Loucy (cell line): ENCODE measurements at regions not wholly inside any gene's neighbourhood (a gene's known extent, or its start where the extent isn't known, plus 50 kb on each side); places are given as distances from the start of the nearest gene placed in this dataset.

ENCODE experiments used
- H2AFZ ChIP-seq: fragments of 200-600 bp; sonication (generic); 2 replicates; pipeline ENCODE4 v1.6.0; 2016; ENCODE audit warnings: antibody characterized with exemption, mild to moderate bottlenecking, low read length, moderate library complexity
- H3F3A ChIP-seq: fragments of 200-600 bp; 2 replicates; pipeline ENCODE4 v1.6.0; 2016; ENCODE audit warnings: antibody characterized with exemption, low read depth, mild to moderate bottlenecking
- H3K27me3 ChIP-seq: fragments of 200-600 bp; sonication (generic); 2 replicates; pipeline ENCODE4 v1.6.1; 2014; ENCODE audit warnings: low read length, mild to moderate bottlenecking; ENCODE audit not compliant: insufficient read depth, poor library complexity, severe bottlenecking
- H3K36me3 ChIP-seq: fragments of 200-600 bp; sonication (generic); 2 replicates; pipeline ENCODE4 v1.6.1; 2016; ENCODE audit warnings: low read length; ENCODE audit not compliant: insufficient read depth
- H3K4me1 ChIP-seq: fragments of 200-600 bp; sonication (generic); 2 replicates; pipeline ENCODE4 v1.5.1; 2014; ENCODE audit warnings: low read length, mild to moderate bottlenecking; ENCODE audit not compliant: insufficient read depth, poor library complexity, severe bottlenecking
- H3K4me2 ChIP-seq: fragments of 200-600 bp; sonication (generic); 2 replicates; pipeline ENCODE4 v1.6.0; 2014; ENCODE audit warnings: antibody characterized with exemption, low read length, low read depth, mild to moderate bottlenecking; ENCODE audit not compliant: poor library complexity, severe bottlenecking
- H3K4me3 ChIP-seq: fragments of 200-600 bp; sonication (generic); 2 replicates; pipeline ENCODE4 v1.5.1; 2014; ENCODE audit warnings: low read length, mild to moderate bottlenecking, mixed read lengths; ENCODE audit not compliant: poor library complexity, severe bottlenecking
- H3K79me2 ChIP-seq: fragments of 200-600 bp; sonication (generic); 2 replicates; pipeline ENCODE4 v1.6.1; 2014; ENCODE audit warnings: low read length; ENCODE audit not compliant: insufficient read depth
- H3K9ac ChIP-seq: fragments of 200-600 bp; sonication (generic); 2 replicates; pipeline ENCODE4 v1.6.0; 2014; ENCODE audit warnings: mild to moderate bottlenecking, low read depth, low read length, moderate library complexity; ENCODE audit not compliant: poor library complexity, severe bottlenecking
- H3K9me2 ChIP-seq: fragments of 200-600 bp; sonication (generic); replicated peaks from 2 replicates; pipeline ENCODE4 v1.6.1; 2016; ENCODE audit warnings: low read depth, low read length, mixed read lengths
- H3K9me3 ChIP-seq: fragments of 200-600 bp; sonication (generic); 2 replicates; pipeline ENCODE4 v1.6.1; 2014; ENCODE audit warnings: mild to moderate bottlenecking, antibody characterized with exemption, low read length, low read depth; ENCODE audit not compliant: insufficient read depth
- H4K20me1 ChIP-seq: fragments of 200-600 bp; sonication (generic); 2 replicates; pipeline ENCODE4 v1.6.0; 2014; ENCODE audit warnings: antibody characterized with exemption, low read length, mild to moderate bottlenecking; ENCODE audit not compliant: insufficient read depth, poor library complexity, severe bottlenecking
- EZH2phosphoT487 ChIP-seq: fragments of 200-600 bp; IDR thresholded peaks from 2 replicates; pipeline ENCODE4 v1.6.1; 2018; ENCODE audit warnings: antibody characterized with exemption, mild to moderate bottlenecking, moderate library complexity, borderline replicate concordance
- TF ChIP-seq, protein P1 (sequence below): fragments of 200-600 bp; sonication (generic); conservative IDR thresholded peaks from 2 replicates; pipeline ENCODE4 v1.5.1; 2014; ENCODE audit warnings: mild to moderate bottlenecking, antibody characterized with exemption, low read length

DNA sequence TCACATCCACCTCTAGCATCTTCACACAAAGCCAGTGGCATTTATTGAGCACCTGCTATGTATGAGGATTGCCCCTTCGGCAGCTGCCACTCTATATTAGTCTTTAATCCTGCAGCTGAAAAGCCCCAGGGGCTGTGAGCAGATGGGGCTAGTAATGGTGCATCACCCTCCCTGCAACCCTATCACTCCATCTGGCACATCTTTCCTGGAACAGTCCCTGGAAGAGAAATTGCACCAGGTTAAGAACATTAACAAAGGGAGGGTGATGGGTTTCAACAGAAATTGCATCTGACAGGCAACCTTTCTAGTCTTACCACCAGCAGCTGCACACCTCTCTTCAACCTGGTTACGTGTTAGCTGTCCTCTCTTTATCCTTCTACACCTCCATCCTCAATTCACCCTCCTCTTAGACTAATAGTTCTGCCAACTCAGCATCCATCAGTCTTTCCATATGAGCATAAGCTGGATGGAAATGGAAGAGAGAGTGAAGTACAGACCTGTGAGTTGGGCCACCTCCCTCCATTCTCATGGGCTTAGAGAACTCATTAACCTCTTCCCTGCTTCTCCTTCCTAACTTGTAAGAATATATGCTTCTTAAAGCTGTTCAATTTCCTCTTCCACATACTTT, 168.6 kb upstream of the NEBL start:
- TF ChIP-seq EZH2phosphoT487 = no peak
- TF ChIP-seq, protein P1, sequence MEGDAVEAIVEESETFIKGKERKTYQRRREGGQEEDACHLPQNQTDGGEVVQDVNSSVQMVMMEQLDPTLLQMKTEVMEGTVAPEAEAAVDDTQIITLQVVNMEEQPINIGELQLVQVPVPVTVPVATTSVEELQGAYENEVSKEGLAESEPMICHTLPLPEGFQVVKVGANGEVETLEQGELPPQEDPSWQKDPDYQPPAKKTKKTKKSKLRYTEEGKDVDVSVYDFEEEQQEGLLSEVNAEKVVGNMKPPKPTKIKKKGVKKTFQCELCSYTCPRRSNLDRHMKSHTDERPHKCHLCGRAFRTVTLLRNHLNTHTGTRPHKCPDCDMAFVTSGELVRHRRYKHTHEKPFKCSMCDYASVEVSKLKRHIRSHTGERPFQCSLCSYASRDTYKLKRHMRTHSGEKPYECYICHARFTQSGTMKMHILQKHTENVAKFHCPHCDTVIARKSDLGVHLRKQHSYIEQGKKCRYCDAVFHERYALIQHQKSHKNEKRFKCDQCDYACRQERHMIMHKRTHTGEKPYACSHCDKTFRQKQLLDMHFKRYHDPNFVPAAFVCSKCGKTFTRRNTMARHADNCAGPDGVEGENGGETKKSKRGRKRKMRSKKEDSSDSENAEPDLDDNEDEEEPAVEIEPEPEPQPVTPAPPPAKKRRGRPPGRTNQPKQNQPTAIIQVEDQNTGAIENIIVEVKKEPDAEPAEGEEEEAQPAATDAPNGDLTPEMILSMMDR = no peak
- no peaks in the 10 kb centered on the region for H4K20me1 ChIP-seq
- H3K4me3 ChIP-seq = no peak overlapping the region
- H3K4me1 ChIP-seq = no peaks in the 10 kb centered on the region
- H3F3A ChIP-seq = no peaks in the 10 kb centered on the region
- H3K4me2 ChIP-seq = no peak overlapping the region
- H3K79me2 ChIP-seq = no peaks in the 10 kb centered on the region
- H3K36me3 ChIP-seq = no peaks in the 10 kb centered on the region
- no peaks in the 10 kb centered on the region for H3K27me3 ChIP-seq
- H3K9me2 ChIP-seq = 0 out of 2 replicates have a peak, but pooled peaks cover 4% of the 10 kb centered on the region
- H2AFZ ChIP-seq = no peak overlapping the region
- H3K9me3 ChIP-seq = no peaks in the 10 kb centered on the region
- H3K9ac ChIP-seq = no peak overlapping the region

DNA sequence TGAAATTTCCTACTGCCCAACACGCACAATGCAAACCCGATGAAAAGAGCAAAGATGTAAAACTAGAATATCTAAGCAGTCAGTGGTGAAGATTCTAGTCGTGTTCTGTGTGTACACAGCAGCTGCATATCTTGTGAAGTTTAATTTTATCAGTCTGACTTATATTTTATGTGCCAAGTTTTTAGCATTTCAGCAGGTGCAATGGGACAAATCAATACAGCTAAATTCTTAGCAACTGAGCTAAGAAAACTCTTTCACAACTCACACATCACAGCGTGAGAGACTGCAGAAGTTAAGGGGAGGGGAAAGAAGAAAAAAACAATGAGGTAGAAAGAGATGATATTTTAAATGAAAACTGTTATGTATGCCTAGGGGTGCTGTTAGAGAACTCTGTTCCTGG, 164.9 kb upstream of the NEBL start:
- no peaks in the 10 kb centered on the region for H3K9me3 ChIP-seq
- no peak overlapping the region for H2AFZ ChIP-seq
- 0 out of 2 replicates have a peak, but pooled peaks cover 4% of the 10 kb centered on the region for H3K9me2 ChIP-seq
- H3K79me2 ChIP-seq = no peaks in the 10 kb centered on the region
- no peaks in the 10 kb centered on the region for H3K27me3 ChIP-seq
- no peak overlapping the region for H3K9ac ChIP-seq
- no peak overlapping the region for H3K4me2 ChIP-seq
- no peak for TF ChIP-seq EZH2phosphoT487
- TF ChIP-seq, protein P1 = no peak
- no peaks in the 10 kb centered on the region for H3K36me3 ChIP-seq
- H3K4me3 ChIP-seq = no peak overlapping the region
- no peaks in the 10 kb centered on the region for H4K20me1 ChIP-seq
- no peaks in the 10 kb centered on the region for H3K4me1 ChIP-seq
- H3F3A ChIP-seq = no peaks in the 10 kb centered on the region

DNA sequence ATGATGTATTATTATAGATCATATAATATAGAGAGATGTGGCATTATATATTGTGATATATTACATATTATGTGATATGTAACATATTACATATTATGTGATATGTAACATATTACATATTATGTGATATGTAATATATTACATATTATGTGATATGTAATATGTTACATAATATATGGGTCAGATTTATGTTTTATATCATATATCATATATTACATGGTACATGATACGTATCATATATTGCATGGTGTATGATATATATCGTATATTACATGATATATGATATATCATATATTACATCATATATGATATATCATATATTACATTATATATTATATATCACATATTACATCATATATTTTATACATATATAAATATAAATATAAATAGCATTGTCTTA, 164.1 kb upstream of the NEBL start:
- H3K4me2 ChIP-seq = no peak overlapping the region
- H3K9me3 ChIP-seq = no peaks in the 10 kb centered on the region
- H3K27me3 ChIP-seq = no peaks in the 10 kb centered on the region
- 0 out of 2 replicates have a peak, but pooled peaks cover 4% of the 10 kb centered on the region for H3K9me2 ChIP-seq
- H3F3A ChIP-seq = no peaks in the 10 kb centered on the region
- no peak overlapping the region for H3K9ac ChIP-seq
- no peaks in the 10 kb centered on the region for H3K79me2 ChIP-seq
- H3K4me3 ChIP-seq = no peak overlapping the region
- no peaks in the 10 kb centered on the region for H3K4me1 ChIP-seq
- H3K36me3 ChIP-seq = no peaks in the 10 kb centered on the region
- H4K20me1 ChIP-seq = no peaks in the 10 kb centered on the region
- no peak overlapping the region for H2AFZ ChIP-seq
- no peak for TF ChIP-seq EZH2phosphoT487
- TF ChIP-seq, protein P1 = no peak
